Sigmoid colon (tissue), 6 donors: ENCODE measurements at regions not wholly inside any gene's neighbourhood (a gene's known extent, or its start where the extent isn't known, plus 50 kb on each side); places are given as distances from the start of the nearest gene placed in this dataset.
A peak's percentile ranks its signal among the peaks of the same experiment; 100 is the strongest.

Experiments
- DNase-seq: peaks from one replicate; pipeline ENCODE4 v3.0.0-alpha.2; 2019
- H3K27ac ChIP-seq, 4 donors: fragments of 200-600 bp; sonication (generic); one replicate each; pipeline ENCODE4 v1.5.1; 2016 to 2019; ENCODE audit warnings: mild to moderate bottlenecking in 1 of 4
- H3K27me3 ChIP-seq, 3 donors: fragments of 200-600 bp; sonication (generic); one replicate each; pipeline ENCODE4 v1.5.1; 2019; ENCODE audit warnings: mild to moderate bottlenecking in 1 of 3
- H3K36me3 ChIP-seq, 4 donors: fragments of 200-600 bp; sonication (generic); one replicate each; pipeline ENCODE4 v1.5.1; 2016 to 2019
- H3K4me1 ChIP-seq, 4 donors: fragments of 200-600 bp; sonication (generic); one replicate each; pipeline ENCODE4 v1.5.1; 2017 to 2019
- H3K4me3 ChIP-seq, 4 donors: fragments of 200-600 bp; sonication (generic); one replicate each; pipeline ENCODE4 v1.5.1; 2017 to 2019; ENCODE audit warnings: mild to moderate bottlenecking in 2 of 4, moderate library complexity in 1 of 4
- H3K9me3 ChIP-seq, 4 donors: fragments of 200-600 bp in 3 of 4; sonication (generic) in 3 of 4; one replicate each; pipeline versions ENCODE4 v1.5.1 to v1.6.1; 2013 to 2019
- EP300 ChIP-seq, 4 donors: sonication (generic); formaldehyde crosslinking; IDR thresholded peaks; one replicate each; pipeline ENCODE4 v1.6.1; 2017; ENCODE audit warnings: antibody characterized with exemption in 4 of 4
- POLR2A ChIP-seq, 2 donors: fragments of 450-650 bp; IDR thresholded peaks; one replicate each; pipeline ENCODE4 v1.6.1; 2016; ENCODE audit warnings: antibody characterized with exemption in 2 of 2, mild to moderate bottlenecking in 2 of 2, moderate library complexity in 2 of 2
- POLR2AphosphoS5 ChIP-seq, 4 donors: sonication (generic); formaldehyde crosslinking; IDR thresholded peaks; one replicate each; pipeline ENCODE4 v1.6.1; 2017; ENCODE audit warnings: antibody characterized with exemption in 4 of 4
- WGBS, 2 donors: extraction: QIAGEN DNeasy Blood & Tissue Kit; methylation state at CpG; one replicate each; pipeline ENCODE4 v1.1.7; 2013; 5-methylcytosine and 5-hydroxymethylcytosine counted together
- intact Hi-C: fragments of 100-400 bp; cut with DNase I; formaldehyde crosslinking; loops from one replicate; pipeline ENCODE4 v1.15.1; 2023
- TF ChIP-seq, protein P1 (sequence below), 4 experiments: fragments of 450-650 bp in 3 of 4; fragments of 200-600 bp in 1 of 4; IDR thresholded peaks; one replicate each; pipeline ENCODE4 v1.5.1; 2016 to 2019; ENCODE audit warnings: antibody characterized with exemption in 4 of 4, mild to moderate bottlenecking in 3 of 4, moderate library complexity in 2 of 4
- donor health status: healthy with polysubstance abuse.
- donor health status: healthy.

DNA sequence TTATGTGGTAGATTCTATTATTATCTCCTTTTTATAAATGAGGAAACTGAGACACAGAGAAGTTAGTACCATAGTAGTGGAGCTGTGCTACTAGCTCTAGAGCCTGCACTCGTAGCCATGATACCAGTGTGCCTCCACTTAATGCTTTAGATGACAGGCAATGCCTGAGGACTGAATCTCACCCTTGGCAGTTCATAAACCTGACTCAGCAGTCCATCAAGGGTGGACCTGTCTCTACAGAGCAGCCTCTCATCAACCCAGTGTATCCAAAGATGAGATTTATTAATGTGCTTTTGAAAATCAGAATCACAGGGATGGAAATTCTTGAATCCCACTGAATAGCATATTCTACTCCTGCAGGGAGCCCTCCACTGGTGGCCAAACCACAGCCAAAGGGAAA, 483.2 kb upstream of the DIPK2B start:
- TF ChIP-seq EP300 (IDR thresholded peaks at IDR 0.05) (no peak), POLR2A (IDR thresholded peaks at IDR 0.05) (no peak)
- H3K27ac ChIP-seq = no peak overlapping the region
- H3K9me3 ChIP-seq = no peaks in the 10 kb centered on the region
- WGBS, 2 donors = 87% methylated on average over 1 of the region's 1 CpG
- H3K4me3 ChIP-seq = no peak overlapping the region
- no peaks in the 10 kb centered on the region for H3K27me3 ChIP-seq
- no peak for DNase-seq
- H3K36me3 ChIP-seq = no peaks in the 10 kb centered on the region
- intact Hi-C loops = no loop called here
- no peaks in the 10 kb centered on the region for H3K4me1 ChIP-seq

DNA sequence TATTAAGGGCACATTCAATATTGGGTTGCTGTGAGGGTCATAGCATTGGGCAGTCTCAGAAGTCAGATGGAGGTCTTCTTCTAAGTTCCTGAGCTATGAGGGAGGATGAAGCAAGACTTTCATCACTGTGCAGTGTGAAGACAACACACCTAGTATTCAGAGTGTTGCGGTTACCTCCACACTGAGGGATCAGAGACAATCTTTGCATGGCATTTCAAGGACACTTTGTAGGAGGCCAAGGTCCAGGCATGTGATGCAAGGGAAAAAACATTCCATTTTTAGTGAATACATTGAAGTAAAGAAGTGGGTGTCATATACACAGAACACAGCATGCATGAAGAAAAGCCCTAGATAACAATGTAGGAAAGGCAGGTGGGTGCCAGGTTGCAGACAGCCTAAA, 481.2 kb upstream of the DIPK2B start:
- Histone ChIP-seq H3K4me3 (no peak overlapping the region), H3K27me3 (no peaks in the 10 kb centered on the region), H3K27ac (no peak overlapping the region), H3K4me1 (no peaks in the 10 kb centered on the region), H3K9me3 (no peaks in the 10 kb centered on the region), H3K36me3 (no peaks in the 10 kb centered on the region)
- no peak for DNase-seq
- 97 to 100% methylated on average over 1 of the region's 1 CpG for WGBS, 2 donors
- intact Hi-C loops = no loop called here
- TF ChIP-seq POLR2A (IDR thresholded peaks at IDR 0.05) (no peak), POLR2AphosphoS5 (IDR thresholded peaks at IDR 0.05) (no peak), EP300 (IDR thresholded peaks at IDR 0.05) (no peak)
- TF ChIP-seq, protein P1, sequence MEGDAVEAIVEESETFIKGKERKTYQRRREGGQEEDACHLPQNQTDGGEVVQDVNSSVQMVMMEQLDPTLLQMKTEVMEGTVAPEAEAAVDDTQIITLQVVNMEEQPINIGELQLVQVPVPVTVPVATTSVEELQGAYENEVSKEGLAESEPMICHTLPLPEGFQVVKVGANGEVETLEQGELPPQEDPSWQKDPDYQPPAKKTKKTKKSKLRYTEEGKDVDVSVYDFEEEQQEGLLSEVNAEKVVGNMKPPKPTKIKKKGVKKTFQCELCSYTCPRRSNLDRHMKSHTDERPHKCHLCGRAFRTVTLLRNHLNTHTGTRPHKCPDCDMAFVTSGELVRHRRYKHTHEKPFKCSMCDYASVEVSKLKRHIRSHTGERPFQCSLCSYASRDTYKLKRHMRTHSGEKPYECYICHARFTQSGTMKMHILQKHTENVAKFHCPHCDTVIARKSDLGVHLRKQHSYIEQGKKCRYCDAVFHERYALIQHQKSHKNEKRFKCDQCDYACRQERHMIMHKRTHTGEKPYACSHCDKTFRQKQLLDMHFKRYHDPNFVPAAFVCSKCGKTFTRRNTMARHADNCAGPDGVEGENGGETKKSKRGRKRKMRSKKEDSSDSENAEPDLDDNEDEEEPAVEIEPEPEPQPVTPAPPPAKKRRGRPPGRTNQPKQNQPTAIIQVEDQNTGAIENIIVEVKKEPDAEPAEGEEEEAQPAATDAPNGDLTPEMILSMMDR (IDR thresholded peaks at IDR 0.05) = no peak

DNA sequence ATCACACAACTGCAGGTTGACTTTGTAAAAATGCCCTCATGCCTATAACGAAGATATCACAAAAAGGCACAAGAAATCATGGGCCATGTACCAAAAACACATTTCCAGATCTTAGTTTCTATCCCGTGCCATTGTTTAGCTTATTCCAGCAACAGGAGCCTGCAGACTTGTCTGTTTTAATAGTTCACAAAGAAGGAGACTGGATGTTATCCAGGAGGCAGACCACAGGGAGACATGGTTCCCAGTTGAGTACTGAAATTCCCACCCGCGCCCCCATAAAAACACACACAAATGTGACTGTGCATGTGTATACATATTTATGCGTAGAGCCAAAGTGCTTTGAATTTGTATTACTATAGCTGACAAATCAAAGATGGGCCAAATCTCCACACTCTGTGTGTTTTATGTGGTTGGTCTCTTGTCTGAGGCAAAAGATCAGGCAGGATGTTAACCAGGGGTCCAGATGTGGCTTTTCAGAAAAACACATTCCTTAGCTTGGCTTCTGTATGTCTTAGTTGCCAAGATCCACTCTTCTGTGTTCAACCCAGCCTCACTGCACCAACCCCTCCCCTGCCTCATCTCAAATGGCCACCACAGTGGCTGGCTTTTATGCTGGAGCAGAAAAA, 469.2 kb upstream of the DIPK2B start:
- Histone ChIP-seq H3K36me3 (no peaks in the 10 kb centered on the region), H3K27ac (no peak overlapping the region), H3K4me3 (no peak overlapping the region), H3K4me1 (peaks cover 0 to 5% (median 0%) of the 10 kb centered on the region in 4 donors), H3K27me3 (no peaks in the 10 kb centered on the region), H3K9me3 (no peaks in the 10 kb centered on the region)
- TF ChIP-seq POLR2AphosphoS5 (IDR thresholded peaks at IDR 0.05) = peak in 1 of 4 donors; percentile 5
- TF ChIP-seq EP300 (IDR thresholded peaks at IDR 0.05) = no peak
- TF ChIP-seq, protein P1 (IDR thresholded peaks at IDR 0.05) = no peak
- TF ChIP-seq POLR2A (IDR thresholded peaks at IDR 0.05) = no peak
- WGBS, 2 donors = 82 to 90% methylated on average over 5 of the region's 5 CpGs
- intact Hi-C loops = no loop called here
- no peak for DNase-seq

DNA sequence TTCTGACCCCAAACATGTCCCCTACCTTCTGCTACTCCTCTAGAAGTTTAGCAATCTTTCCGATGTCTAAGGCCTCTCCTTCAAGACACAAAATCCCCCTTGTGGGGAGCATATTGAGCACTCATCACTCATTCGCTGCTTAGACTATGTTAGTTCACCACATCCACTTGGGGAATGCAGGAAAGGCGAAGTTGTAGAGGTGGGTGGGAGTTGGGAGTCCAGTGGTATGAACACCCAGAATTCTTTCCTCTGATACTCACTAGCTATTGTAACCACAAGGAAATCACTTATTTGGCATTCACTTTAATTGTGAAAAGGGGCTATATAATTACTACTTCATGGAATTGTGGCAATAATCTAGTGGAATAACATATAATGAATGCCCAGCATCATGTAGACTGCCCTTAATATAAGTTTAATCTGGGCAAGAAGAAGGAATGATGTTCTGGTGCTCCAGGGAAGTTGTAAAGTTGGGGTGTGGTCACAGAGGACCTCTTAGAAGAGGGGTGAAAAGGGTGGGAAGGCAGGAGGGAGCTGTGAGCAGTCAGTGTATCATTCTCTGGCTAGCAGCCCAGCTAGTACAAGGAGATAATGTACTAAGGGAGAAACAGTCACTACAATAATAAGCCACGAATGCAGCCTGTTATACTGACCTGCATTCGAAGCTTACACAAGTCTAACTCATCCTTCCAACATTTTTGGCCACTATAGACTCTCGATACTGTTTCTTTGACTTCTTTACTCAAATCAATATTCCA, 468.2 kb upstream of the DIPK2B start:
- Histone ChIP-seq H3K9me3 (no peaks in the 10 kb centered on the region), H3K27ac (no peak overlapping the region), H3K36me3 (no peaks in the 10 kb centered on the region), H3K27me3 (no peaks in the 10 kb centered on the region), H3K4me1 (peaks cover 0 to 5% (median 0%) of the 10 kb centered on the region in 4 donors), H3K4me3 (no peak overlapping the region)
- TF ChIP-seq, protein P1 (IDR thresholded peaks at IDR 0.05) = no peak
- TF ChIP-seq POLR2A (IDR thresholded peaks at IDR 0.05) = no peak
- TF ChIP-seq POLR2AphosphoS5 (IDR thresholded peaks at IDR 0.05) = no peak
- TF ChIP-seq EP300 (IDR thresholded peaks at IDR 0.05) = no peak
- intact Hi-C loops = no loop called here
- DNase-seq = no peak
- WGBS, 2 donors = 62 to 73% methylated on average over 6 of the region's 6 CpGs

DNA sequence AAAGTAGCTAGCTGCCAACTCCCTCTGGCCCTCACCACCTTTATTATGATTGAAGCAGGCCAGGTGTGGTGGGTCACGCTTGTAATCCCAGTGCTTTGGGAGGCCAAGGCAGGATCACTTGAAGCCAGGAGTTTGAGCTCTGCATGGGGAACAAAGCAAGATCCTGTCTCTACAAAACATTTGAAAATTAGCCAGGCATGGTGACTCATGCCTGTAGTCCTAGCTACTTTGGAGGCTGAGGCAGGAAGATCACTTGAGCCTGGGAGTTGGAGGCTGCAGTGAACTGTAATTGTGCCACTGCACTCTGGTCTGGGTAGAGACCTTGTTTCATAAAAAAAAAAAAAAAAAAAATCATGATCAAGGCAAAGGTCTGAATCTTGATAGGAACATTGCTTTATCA, 467.0 kb upstream of the DIPK2B start:
- Histone ChIP-seq H3K27ac (no peak overlapping the region), H3K36me3 (no peaks in the 10 kb centered on the region), H3K27me3 (no peaks in the 10 kb centered on the region), H3K4me1 (peaks cover 0 to 5% (median 0%) of the 10 kb centered on the region in 4 donors), H3K4me3 (no peak overlapping the region), H3K9me3 (no peaks in the 10 kb centered on the region)
- no peak for TF ChIP-seq EP300 (IDR thresholded peaks at IDR 0.05)
- no peak for TF ChIP-seq POLR2A (IDR thresholded peaks at IDR 0.05)
- TF ChIP-seq POLR2AphosphoS5 (IDR thresholded peaks at IDR 0.05) = no peak
- TF ChIP-seq, protein P1 (IDR thresholded peaks at IDR 0.05) = no peak
- 89 to 97% methylated on average over 1 of the region's 1 CpG for WGBS, 2 donors
- intact Hi-C loops = no loop called here
- DNase-seq = no peak
